ENCODE measurements at regions not wholly inside any gene's neighbourhood (a gene's known extent, or its start where the extent isn't known, plus 50 kb on each side); places are given as distances from the start of the nearest gene placed in this dataset.
A peak's percentile ranks its signal among the peaks of the same experiment; 100 is the strongest.
"Not testable (repeated sequence)": the region's sequence is repeated elsewhere in the genome, so short reads cannot be mapped to it uniquely, and the experiment has no call there.

- intact Hi-C loops (cut with DNase I) = no loop called here
- no peak for DNase-seq
- 87 to 90% (median 89%) methylated on average over 1 of the region's 1 CpG for WGBS, 4 donors
- no peak overlapping the region for H3K27ac ChIP-seq
- no peaks in the 10 kb centered on the region for H3K27me3 ChIP-seq
- TF ChIP-seq CTCF (IDR thresholded peaks at IDR 0.05) (no peak), POLR2A (IDR thresholded peaks at IDR 0.05) (no peak)
- H3K36me3 ChIP-seq (replicated peaks in 1 of 2) = no peaks in the 10 kb centered on the region
- peaks cover 0 to 18% (median 0%) of the 10 kb centered on the region in 3 donors for H3K9me3 ChIP-seq (replicated peaks in 1 of 3)
- H3K4me3 ChIP-seq = no peak overlapping the region
- no peaks in the 10 kb centered on the region for H3K4me1 ChIP-seq (replicated peaks in 1 of 2)
Measured at GRCh38 chr10:118931436-118931835, 98.1 kb upstream of the NANOS1 start.

- H3K36me3 ChIP-seq (replicated peaks in 1 of 2); H3K27ac ChIP-seq; DNase-seq; intact Hi-C loops (cut with DNase I); H3K4me3 ChIP-seq; H3K27me3 ChIP-seq; H3K4me1 ChIP-seq (replicated peaks in 1 of 2): not testable (repeated sequence)
- 94 to 100% (median 100%) methylated on average over 1 of the region's 1 CpG for WGBS, 4 donors
- peaks cover 0 to 18% (median 0%) of the 10 kb centered on the region in 3 donors for H3K9me3 ChIP-seq (replicated peaks in 1 of 3)
Measured at GRCh38 chr10:118932154-118932553, 97.4 kb upstream of the NANOS1 start.

- no peak for TF ChIP-seq POLR2A (IDR thresholded peaks at IDR 0.05)
- intact Hi-C loops (cut with DNase I) = no loop called here
- no peaks in the 10 kb centered on the region for H3K36me3 ChIP-seq (replicated peaks in 1 of 2)
Measured at GRCh38 chr10:118937226-118937625, 92.3 kb upstream of the NANOS1 start.

GRCh38 chr10:118939211-118940007 is 90.1 kb upstream of the NANOS1 start:
- Histone ChIP-seq H3K4me1 (replicated peaks in 1 of 2) (no peaks in the 10 kb centered on the region), H3K27me3 (no peaks in the 10 kb centered on the region), H3K9me3 (replicated peaks in 1 of 3) (no peaks in the 10 kb centered on the region), H3K36me3 (replicated peaks in 1 of 2) (no peaks in the 10 kb centered on the region), H3K4me3 (no peak overlapping the region), H3K27ac (no peak overlapping the region)
- WGBS, 4 donors = 78 to 96% (median 88%) methylated on average over 7 of the region's 7 CpGs
- DNase-seq = peak in 1 of 7 donors; percentile 5
- no peak for TF ChIP-seq POLR2A (IDR thresholded peaks at IDR 0.05)
- intact Hi-C loops (cut with DNase I) = no loop called here

More at GRCh38 chr10:118937226-118937625, 92.3 kb upstream of the NANOS1 start:
- no peak overlapping the region for H3K27ac ChIP-seq
- no peaks in the 10 kb centered on the region for H3K9me3 ChIP-seq (replicated peaks in 1 of 3)
- H3K27me3 ChIP-seq = no peaks in the 10 kb centered on the region
- WGBS, 4 donors = 86 to 95% (median 93%) methylated on average over 3 of the region's 3 CpGs
- no peak overlapping the region for H3K4me3 ChIP-seq
- H3K4me1 ChIP-seq (replicated peaks in 1 of 2) = no peaks in the 10 kb centered on the region
- no peak for DNase-seq

GRCh38 chr10:118940386-118940785 is 89.1 kb upstream of the NANOS1 start:
- no peak overlapping the region for H3K4me3 ChIP-seq
- intact Hi-C loops (cut with DNase I) = no loop called here
- H3K4me1 ChIP-seq (replicated peaks in 1 of 2) = no peaks in the 10 kb centered on the region
- no peaks in the 10 kb centered on the region for H3K27me3 ChIP-seq
- no peaks in the 10 kb centered on the region for H3K9me3 ChIP-seq (replicated peaks in 1 of 3)
- no peak overlapping the region for H3K27ac ChIP-seq
- DNase-seq = no peak
- WGBS, 4 donors = 27 to 48% (median 42%) methylated on average over 1 of the region's 1 CpG
- no peak for TF ChIP-seq POLR2A (IDR thresholded peaks at IDR 0.05)
- TF ChIP-seq CTCF (IDR thresholded peaks at IDR 0.05) = no peak
- no peaks in the 10 kb centered on the region for H3K36me3 ChIP-seq (replicated peaks in 1 of 2)

GRCh38 chr10:118943253-118943652 is 86.3 kb upstream of the NANOS1 start:
- TF ChIP-seq POLR2A (IDR thresholded peaks at IDR 0.05) (no peak), CTCF (IDR thresholded peaks at IDR 0.05) (no peak)
- Histone ChIP-seq H3K4me3 (no peak overlapping the region), H3K27me3 (no peaks in the 10 kb centered on the region), H3K27ac (no peak overlapping the region), H3K4me1 (replicated peaks in 1 of 2) (no peaks in the 10 kb centered on the region), H3K36me3 (replicated peaks in 1 of 2) (no peaks in the 10 kb centered on the region), H3K9me3 (replicated peaks in 1 of 3) (no peaks in the 10 kb centered on the region)
- intact Hi-C loops (cut with DNase I) = no loop called here
- no peak for DNase-seq
- WGBS, 4 donors = 72 to 82% (median 74%) methylated on average over 2 of the region's 2 CpGs

Measured in adrenal gland (tissue), 9 donors.